Peyer's patch (tissue), 4 donors: ENCODE measurements at regions not wholly inside any gene's neighbourhood (a gene's known extent, or its start where the extent isn't known, plus 50 kb on each side); places are given as distances from the start of the nearest gene placed in this dataset.

ENCODE experiments used
- DNase-seq, 3 donors: peaks; one replicate each; pipeline ENCODE4 v3.0.0-alpha.2; 2017 to 2019
- H3K27ac ChIP-seq, 4 donors: fragments of 200-600 bp; sonication (generic); one replicate each; pipeline ENCODE4 v1.5.1; 2016 to 2019
- H3K27me3 ChIP-seq, 2 donors: fragments of 200-600 bp; sonication (generic); one replicate each; pipeline ENCODE4 v1.5.1; 2019
- H3K36me3 ChIP-seq, 3 donors: fragments of 200-600 bp; sonication (generic); one replicate each; pipeline ENCODE4 v1.5.1; 2016 to 2019
- H3K4me1 ChIP-seq, 4 donors: fragments of 200-600 bp; sonication (generic); one replicate each; pipeline ENCODE4 v1.5.1; 2016 to 2019
- H3K4me3 ChIP-seq, 4 donors: fragments of 200-600 bp; sonication (generic); 1 replicate in 3 of 4; 2 replicates in 1 of 4; pipeline ENCODE4 v1.5.1; 2016 to 2019; ENCODE audit warnings: mild to moderate bottlenecking in 1 of 4
- H3K9me3 ChIP-seq, 4 donors: fragments of 200-600 bp; sonication (generic); one replicate each; pipeline ENCODE4 v1.5.1; 2016 to 2019; ENCODE audit warnings: mild to moderate bottlenecking in 1 of 4
- CTCF ChIP-seq, 6 experiments: fragments of 450-650 bp in 4 of 6; fragments of 200-600 bp in 2 of 6; sonication (generic) in 1 of 6; IDR thresholded peaks; one replicate each; pipeline ENCODE4 v1.5.1; 2017 to 2019; ENCODE audit warnings: antibody characterized with exemption in 6 of 6, mild to moderate bottlenecking in 3 of 6, moderate library complexity in 1 of 6
- POLR2A ChIP-seq, 2 donors: fragments of 450-650 bp; IDR thresholded peaks; one replicate each; pipeline ENCODE4 v1.5.1; 2017; ENCODE audit warnings: antibody characterized with exemption in 2 of 2, mild to moderate bottlenecking in 2 of 2, moderate library complexity in 2 of 2

GRCh38 chr1:105027838-105028471 is 1278.3 kb downstream of the AMY1C start:
- no peaks in the 10 kb centered on the region for H3K4me1 ChIP-seq
- H3K9me3 ChIP-seq, result no peaks in the 10 kb centered on the region
- no peak for DNase-seq
- no peak overlapping the region for H3K4me3 ChIP-seq
- no peak overlapping the region for H3K27ac ChIP-seq
- H3K36me3 ChIP-seq, result no peaks in the 10 kb centered on the region
- no peak for TF ChIP-seq CTCF (IDR thresholded peaks at IDR 0.05)
- TF ChIP-seq POLR2A (IDR thresholded peaks at IDR 0.05), result no peak
- no peaks in the 10 kb centered on the region for H3K27me3 ChIP-seq

DNA sequence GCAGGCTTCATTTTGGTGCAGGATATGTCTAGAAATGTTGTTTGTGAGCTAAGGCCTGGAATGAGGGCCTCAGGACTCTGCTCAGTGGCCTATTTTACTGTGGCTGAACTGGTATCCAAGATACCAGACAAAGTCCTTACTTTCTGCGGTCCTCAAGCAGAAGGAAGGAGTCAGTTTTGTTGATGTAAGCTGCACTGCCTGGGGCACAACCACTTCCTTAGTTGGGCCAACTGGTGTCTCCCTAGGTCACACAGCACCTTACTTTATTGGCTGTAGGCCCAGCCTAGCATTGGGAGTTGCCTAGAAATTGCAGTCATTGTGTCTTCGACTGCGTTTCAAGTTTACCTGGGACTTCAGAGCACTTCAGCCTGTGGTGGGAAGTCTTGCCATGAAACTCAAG is 1322.7 kb downstream of the AMY1C start:
- H3K36me3 ChIP-seq, result no peaks in the 10 kb centered on the region
- no peaks in the 10 kb centered on the region for H3K4me1 ChIP-seq
- no peaks in the 10 kb centered on the region for H3K9me3 ChIP-seq
- H3K27ac ChIP-seq, result no peak overlapping the region
- no peaks in the 10 kb centered on the region for H3K27me3 ChIP-seq
- no peak overlapping the region for H3K4me3 ChIP-seq
- TF ChIP-seq CTCF (IDR thresholded peaks at IDR 0.05) (no peak), POLR2A (IDR thresholded peaks at IDR 0.05) (no peak)
- DNase-seq, result no peak

DNA sequence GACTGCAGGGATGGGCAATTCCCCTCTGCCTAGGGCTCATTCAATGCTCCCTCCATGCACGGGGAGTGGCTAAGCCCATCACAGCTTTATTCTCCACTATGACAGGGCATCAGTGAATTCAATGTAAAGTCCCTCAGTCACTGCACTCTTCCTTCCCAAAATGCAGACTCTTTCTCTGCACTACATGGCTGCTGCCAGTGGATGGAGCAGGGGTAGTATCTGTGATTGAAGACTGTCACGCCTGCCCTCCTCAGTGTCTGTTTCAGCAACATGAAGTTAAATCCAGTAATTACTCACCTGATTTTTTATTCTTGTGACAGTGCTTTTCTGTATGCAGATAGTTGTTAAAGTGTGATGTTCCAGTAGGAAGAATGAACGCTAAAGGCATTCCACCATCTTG is 1323.2 kb downstream of the AMY1C start:
- H3K27me3 ChIP-seq, result no peaks in the 10 kb centered on the region
- H3K4me1 ChIP-seq, result no peaks in the 10 kb centered on the region
- H3K27ac ChIP-seq, result no peak overlapping the region
- H3K9me3 ChIP-seq, result no peaks in the 10 kb centered on the region
- no peak for TF ChIP-seq POLR2A (IDR thresholded peaks at IDR 0.05)
- TF ChIP-seq CTCF (IDR thresholded peaks at IDR 0.05), result no peak
- no peak for DNase-seq
- no peak overlapping the region for H3K4me3 ChIP-seq
- no peaks in the 10 kb centered on the region for H3K36me3 ChIP-seq

- no peaks in the 10 kb centered on the region for H3K27me3 ChIP-seq
- no peak overlapping the region for H3K4me3 ChIP-seq
- H3K27ac ChIP-seq, result no peak overlapping the region
- no peaks in the 10 kb centered on the region for H3K9me3 ChIP-seq
- TF ChIP-seq POLR2A (IDR thresholded peaks at IDR 0.05), result no peak
- TF ChIP-seq CTCF (IDR thresholded peaks at IDR 0.05), result no peak
- no peaks in the 10 kb centered on the region for H3K36me3 ChIP-seq
- no peaks in the 10 kb centered on the region for H3K4me1 ChIP-seq
- DNase-seq, result no peak
Observed at GRCh38 chr1:105073660-105074059, 1324.0 kb downstream of the AMY1C start.

DNA sequence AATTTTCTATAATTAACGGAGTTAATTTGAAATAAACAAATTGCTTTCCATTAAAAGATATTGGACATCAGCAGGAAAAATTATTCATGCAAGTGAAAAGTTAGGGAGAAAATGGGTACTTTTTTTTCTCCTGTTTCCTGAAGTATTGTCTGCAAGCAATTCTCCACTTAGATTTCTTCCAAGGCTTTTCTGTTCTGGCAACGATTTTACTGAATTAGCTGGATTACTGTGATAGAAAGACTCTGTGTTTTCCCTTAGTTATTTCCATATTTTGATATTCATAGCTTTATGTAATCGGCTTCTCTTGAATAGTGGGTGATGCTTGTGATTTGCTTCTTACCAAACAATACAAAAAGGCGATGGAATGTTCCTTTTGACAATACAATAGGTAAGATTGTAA is 1333.9 kb downstream of the AMY1C start:
- Histone ChIP-seq H3K9me3 (no peaks in the 10 kb centered on the region), H3K4me1 (no peaks in the 10 kb centered on the region), H3K36me3 (no peaks in the 10 kb centered on the region), H3K4me3 (no peak overlapping the region), H3K27ac (no peak overlapping the region), H3K27me3 (no peaks in the 10 kb centered on the region)
- no peak for TF ChIP-seq POLR2A (IDR thresholded peaks at IDR 0.05)
- no peak for TF ChIP-seq CTCF (IDR thresholded peaks at IDR 0.05)
- no peak for DNase-seq

DNA sequence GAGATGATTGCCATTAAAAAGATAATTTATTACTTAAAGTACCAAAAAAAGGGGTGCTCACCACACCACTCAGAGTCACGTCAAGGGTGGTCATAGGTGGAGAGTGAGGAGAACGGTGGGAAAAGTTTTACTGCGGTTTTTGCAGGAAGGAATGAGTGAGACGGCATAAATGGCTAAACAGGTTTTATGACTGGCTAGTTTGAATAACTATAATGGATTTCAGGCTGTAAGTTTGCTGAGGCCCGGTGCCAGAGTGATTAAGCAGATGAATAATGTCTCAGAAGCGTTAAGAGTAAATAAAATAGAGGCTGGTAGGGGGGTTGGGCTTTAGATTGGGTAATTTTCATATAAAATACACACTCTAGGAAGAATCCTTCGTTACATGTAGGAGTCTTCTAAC is 1337.8 kb downstream of the AMY1C start:
- no peak for TF ChIP-seq CTCF (IDR thresholded peaks at IDR 0.05)
- TF ChIP-seq POLR2A (IDR thresholded peaks at IDR 0.05), result no peak
- Histone ChIP-seq H3K36me3 (no peaks in the 10 kb centered on the region), H3K4me3 (no peak overlapping the region), H3K27me3 (no peaks in the 10 kb centered on the region), H3K4me1 (no peaks in the 10 kb centered on the region), H3K27ac (no peak overlapping the region), H3K9me3 (no peaks in the 10 kb centered on the region)
- DNase-seq, result no peak
